ENCODE measurements at regions not wholly inside any gene's neighbourhood (a gene's known extent, or its start where the extent isn't known, plus 50 kb on each side); places are given as distances from the start of the nearest gene placed in this dataset.

DNA sequence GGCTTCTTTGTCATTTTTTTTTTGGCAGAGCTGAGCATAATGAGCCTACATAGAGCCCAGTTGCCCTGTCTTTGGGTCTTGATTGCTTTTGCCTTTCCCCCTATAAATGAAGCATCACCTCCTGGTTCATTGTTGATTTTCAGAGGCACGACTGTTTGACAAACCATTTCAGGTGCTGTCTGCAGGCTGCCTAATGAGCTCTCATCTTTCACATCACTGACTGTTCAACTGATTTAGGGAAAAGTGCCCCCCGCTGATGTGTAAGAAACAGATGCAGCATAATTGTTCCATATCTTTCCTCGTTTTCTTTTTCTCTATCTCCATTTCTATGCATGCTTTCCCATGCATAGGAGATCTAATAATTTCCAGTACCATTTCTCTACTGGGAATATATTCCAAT, 338.6 kb downstream of the TMEM38B start:
- H3K4ac ChIP-seq (ENCODE audit: low read depth, low read length), result no peak overlapping the region
- TF ChIP-seq, protein P1, sequence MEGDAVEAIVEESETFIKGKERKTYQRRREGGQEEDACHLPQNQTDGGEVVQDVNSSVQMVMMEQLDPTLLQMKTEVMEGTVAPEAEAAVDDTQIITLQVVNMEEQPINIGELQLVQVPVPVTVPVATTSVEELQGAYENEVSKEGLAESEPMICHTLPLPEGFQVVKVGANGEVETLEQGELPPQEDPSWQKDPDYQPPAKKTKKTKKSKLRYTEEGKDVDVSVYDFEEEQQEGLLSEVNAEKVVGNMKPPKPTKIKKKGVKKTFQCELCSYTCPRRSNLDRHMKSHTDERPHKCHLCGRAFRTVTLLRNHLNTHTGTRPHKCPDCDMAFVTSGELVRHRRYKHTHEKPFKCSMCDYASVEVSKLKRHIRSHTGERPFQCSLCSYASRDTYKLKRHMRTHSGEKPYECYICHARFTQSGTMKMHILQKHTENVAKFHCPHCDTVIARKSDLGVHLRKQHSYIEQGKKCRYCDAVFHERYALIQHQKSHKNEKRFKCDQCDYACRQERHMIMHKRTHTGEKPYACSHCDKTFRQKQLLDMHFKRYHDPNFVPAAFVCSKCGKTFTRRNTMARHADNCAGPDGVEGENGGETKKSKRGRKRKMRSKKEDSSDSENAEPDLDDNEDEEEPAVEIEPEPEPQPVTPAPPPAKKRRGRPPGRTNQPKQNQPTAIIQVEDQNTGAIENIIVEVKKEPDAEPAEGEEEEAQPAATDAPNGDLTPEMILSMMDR (conservative IDR thresholded peaks at IDR 0.05), result no peak
- DNase-seq, result no peak
- no peak overlapping the region for H3K18ac ChIP-seq (ENCODE audit: insufficient read length, low read depth, low read length)
- H2BK120ac ChIP-seq (ENCODE audit: low read depth, low read length, poor library complexity, severe bottlenecking), result no peak overlapping the region
- H3K36me3 Mint-ChIP-seq (ENCODE audit: insufficient read depth in 1 of 3, low read depth in 3 of 3), result peaks cover 6 to 21% (median 15%) of the 10 kb centered on the region in 3 experiments
- no peak overlapping the region for H2BK12ac ChIP-seq (ENCODE audit: insufficient read length, low read depth, low read length)
- H3K4me1 Mint-ChIP-seq, result peaks cover 14 to 20% of the 10 kb centered on the region in 2 experiments
- no peak overlapping the region for H2BK5ac ChIP-seq (ENCODE audit: insufficient read length, low read length)
- no peak overlapping the region for H4K91ac ChIP-seq (ENCODE audit: insufficient read length, low read depth, low read length)
- H3K79me2 ChIP-seq (ENCODE audit: insufficient read depth, low read length), result no peaks in the 10 kb centered on the region
- H2AFZ ChIP-seq (ENCODE audit: low read length), result no peak overlapping the region
- no peak overlapping the region for H3K4me2 ChIP-seq (ENCODE audit: insufficient read depth, insufficient read length, low read length)
- no peaks in the 10 kb centered on the region for H3K27me3 ChIP-seq (ENCODE audit: insufficient read depth, low read length)
- no peaks in the 10 kb centered on the region for H3K23me2 ChIP-seq (ENCODE audit: insufficient read length, low read depth, low read length, poor library complexity, severe bottlenecking)
- no peak overlapping the region for H3K56ac ChIP-seq (ENCODE audit: insufficient read length, low read depth, low read length)
- H3K79me1 ChIP-seq (ENCODE audit: insufficient read depth, low read depth, low read length, poor library complexity, severe bottlenecking), result no peaks in the 10 kb centered on the region
- no peak overlapping the region for H3K9ac ChIP-seq (ENCODE audit: extremely low read depth, insufficient read length, low read length)
- no peaks in the 10 kb centered on the region for H4K20me1 ChIP-seq (ENCODE audit: control insufficient read depth, insufficient read depth, insufficient read length)
- peaks cover 3% of the 10 kb centered on the region; the same call in 1 of the 2 replicates for H3K4me1 ChIP-seq (ENCODE audit: insufficient read depth, low read length)
- H3K23ac ChIP-seq (ENCODE audit: insufficient read length, low read depth, low read length), result no peak overlapping the region
- H2BK15ac ChIP-seq (ENCODE audit: low read depth, low read length), result no peak overlapping the region
- H3K4me3 Mint-ChIP-seq, result no peak overlapping the region
- H3K14ac ChIP-seq (ENCODE audit: insufficient read depth, low read length), result no peak overlapping the region
- H3K27me3 Mint-ChIP-seq (ENCODE audit: low read depth), result no peaks in the 10 kb centered on the region
- H4K8ac ChIP-seq (replicated peaks; ENCODE audit: insufficient read length, low read depth, low read length), result no peak overlapping the region
- H2AK5ac ChIP-seq (ENCODE audit: insufficient read length, low read length), result no peak overlapping the region
- peaks cover 9 to 21% of the 10 kb centered on the region in 2 experiments; a peak in 4 of 5 replicates for H3K9me3 Mint-ChIP-seq
- WGBS (ENCODE audit: extremely low coverage, insufficient read length, low lambda C conversion rate), result no CpG with 5 or more reads among the region's 3 CpGs
- H2BK20ac ChIP-seq (ENCODE audit: low read depth, low read length, poor library complexity, severe bottlenecking), result no peak overlapping the region
- no peak overlapping the region for H3T11ph ChIP-seq (ENCODE audit: low read length)
- no peak overlapping the region for H4K5ac ChIP-seq (ENCODE audit: insufficient read length, low read depth, low read length)
- no peaks in the 10 kb centered on the region for H3K9me3 ChIP-seq (ENCODE audit: control insufficient read depth, low read depth, low read length)
- H3K27ac ChIP-seq (ENCODE audit: insufficient read length, low read depth, low read length), result no peak overlapping the region
- H3K27ac Mint-ChIP-seq, result no peak overlapping the region

All from H9 (cell line).